Right lobe of liver (tissue), 6 donors: ENCODE measurements at regions not wholly inside any gene's neighbourhood (a gene's known extent, or its start where the extent isn't known, plus 50 kb on each side); places are given as distances from the start of the nearest gene placed in this dataset.

ENCODE experiments used
- ATAC-seq, 4 donors: fragments of 200-7000 bp; cut with Tn5 transposase; one replicate each; pipeline ENCODE4 v1.9.1; 2020; ENCODE audit warnings: mild to moderate bottlenecking in 4 of 4, moderate library complexity in 4 of 4
- DNase-seq, 3 donors: peaks; one replicate each; pipeline ENCODE4 v3.0.0-alpha.2; 2020
- H3K27ac ChIP-seq, 3 donors: fragments of 200-600 bp; one replicate each; pipeline ENCODE4 v1.8.0; 2022
- H3K27me3 ChIP-seq, 2 donors: fragments of 200-600 bp; one replicate each; pipeline ENCODE4 v1.8.0; 2022
- H3K36me3 ChIP-seq, 4 donors: fragments of 200-600 bp; sonication (generic) in 1 of 4; one replicate each; pipeline versions ENCODE4 v1.5.1 to v1.8.0; 2017 to 2022; ENCODE audit warnings: control low read depth in 1 of 4
- H3K4me1 ChIP-seq, 4 donors: fragments of 200-600 bp; sonication (generic) in 1 of 4; one replicate each; pipeline versions ENCODE4 v1.5.1 to v1.8.0; 2017 to 2022; ENCODE audit warnings: control low read depth in 1 of 4
- H3K4me3 ChIP-seq, 3 donors: fragments of 200-600 bp; one replicate each; pipeline ENCODE4 v1.8.0; 2022
- H3K9me3 ChIP-seq, 4 donors: fragments of 200-600 bp; sonication (generic) in 1 of 4; one replicate each; pipeline versions ENCODE4 v1.5.1 to v1.8.0; 2017 to 2022; ENCODE audit warnings: control low read depth in 1 of 4
- CTCF ChIP-seq, 4 donors: fragments of 200-600 bp in 3 of 4; fragments of 450-650 bp in 1 of 4; IDR thresholded peaks; one replicate each; pipeline versions ENCODE4 v1.5.1 to v1.8.0; 2016 to 2022; ENCODE audit warnings: antibody characterized with exemption in 4 of 4, mild to moderate bottlenecking in 2 of 4
- POLR2A ChIP-seq: fragments of 450-650 bp; IDR thresholded peaks from one replicate; pipeline ENCODE4 v1.6.1; 2017; ENCODE audit warnings: antibody characterized with exemption, mild to moderate bottlenecking
- WGBS: methylation state at CpG from one replicate; pipeline ENCODE4 v1.1.6; 2018; ENCODE audit warnings: low coverage, low lambda C conversion rate; ENCODE audit not compliant: insufficient coverage; ENCODE audit errors: missing lambda C conversion rate; 5-methylcytosine and 5-hydroxymethylcytosine counted together
- intact Hi-C, 2 donors: fragments of 100-400 bp; cut with DNase I; formaldehyde crosslinking; loops; one replicate each; pipeline versions ENCODE4 v1.11.2 to v1.14.1; 2022
- donor health status: DM: no; HTN: yes; CAD: no.
- donor health status: DM: no; HTN: no; CAD: no.
- donor health status: DM: no; HTN: no; CAD: no.
- donor health status: DM: no; HTN: yes; CAD: no.
- donor health status: DM: no; HTN: yes; CAD: no.

DNA sequence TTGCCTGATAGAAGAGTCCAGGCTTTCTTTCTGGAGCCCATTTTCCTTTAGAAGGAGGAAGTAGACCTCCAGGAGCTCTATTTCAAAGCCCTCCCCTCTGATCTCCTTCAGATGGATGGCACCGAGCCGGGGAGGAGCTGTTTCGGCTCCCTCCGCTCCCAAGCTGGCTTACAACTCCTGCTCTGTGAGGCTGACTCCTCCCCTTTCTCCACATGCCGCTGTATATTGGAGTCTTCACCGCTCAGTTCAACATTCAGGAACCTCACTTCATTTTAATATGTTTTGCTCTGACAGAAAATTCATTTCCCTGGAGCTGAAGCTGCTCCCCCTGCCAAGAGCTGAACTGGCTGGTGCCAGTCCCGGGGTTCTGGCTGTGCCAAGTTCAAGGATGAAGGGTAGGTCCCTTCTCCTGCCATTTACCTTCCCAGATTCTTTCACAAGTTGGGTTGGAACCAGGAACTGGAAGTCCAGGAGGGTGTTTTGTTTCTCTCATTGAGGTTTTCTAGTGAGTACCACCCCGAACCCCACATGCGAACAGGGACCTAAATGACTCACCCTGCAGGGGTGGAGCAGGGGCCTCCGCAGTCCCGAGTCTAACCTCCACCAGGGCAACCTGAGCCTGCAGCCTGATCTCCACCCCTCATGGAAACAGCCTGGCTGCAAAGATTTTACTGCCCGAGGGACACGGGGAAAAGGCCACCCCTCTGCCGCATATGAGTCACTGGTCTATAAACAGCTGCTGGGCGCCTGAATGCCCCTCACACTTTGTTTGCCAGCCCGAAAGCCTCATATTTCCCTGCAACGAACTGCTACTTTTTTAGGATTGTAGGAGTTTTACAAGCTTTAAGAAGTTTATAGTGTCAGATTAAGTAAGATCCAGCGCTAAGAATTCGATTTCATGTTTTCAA is 68.6 kb upstream of the FOXA2 start:
- H3K4me1 ChIP-seq = no peaks in the 10 kb centered on the region
- intact Hi-C loops = no loop called here
- H3K9me3 ChIP-seq = no peaks in the 10 kb centered on the region
- DNase-seq (no peak), ATAC-seq (no peak)
- WGBS = 55% methylated on average over 17 of the region's 19 CpGs
- no peak overlapping the region for H3K4me3 ChIP-seq
- H3K27me3 ChIP-seq = no peaks in the 10 kb centered on the region
- H3K36me3 ChIP-seq = no peaks in the 10 kb centered on the region
- no peak for TF ChIP-seq CTCF (IDR thresholded peaks at IDR 0.05)
- no peak for TF ChIP-seq POLR2A
- H3K27ac ChIP-seq = no peak overlapping the region

- TF ChIP-seq CTCF (IDR thresholded peaks at IDR 0.05) = no peak
- TF ChIP-seq POLR2A = no peak
- Histone ChIP-seq H3K27ac (no peak overlapping the region), H3K36me3 (no peaks in the 10 kb centered on the region), H3K27me3 (no peaks in the 10 kb centered on the region), H3K9me3 (no peaks in the 10 kb centered on the region), H3K4me3 (no peak overlapping the region), H3K4me1 (no peaks in the 10 kb centered on the region)
- WGBS = 84% methylated on average over 14 of the region's 21 CpGs
- ATAC-seq (no peak), DNase-seq (no peak)
- intact Hi-C loops = no loop called here
These were observed 69.6 kb upstream of the FOXA2 start for GRCh38 chr20:22653658-22654642.

GRCh38 chr20:22663528-22664025 is 79.2 kb upstream of the FOXA2 start:
- Histone ChIP-seq H3K4me3 (no peak overlapping the region), H3K4me1 (no peaks in the 10 kb centered on the region), H3K36me3 (no peaks in the 10 kb centered on the region), H3K27ac (no peak overlapping the region), H3K9me3 (no peaks in the 10 kb centered on the region), H3K27me3 (no peaks in the 10 kb centered on the region)
- no peak for DNase-seq
- intact Hi-C loops = no loop called here
- 0% methylated on average over 1 of the region's 4 CpGs for WGBS
- no peak for TF ChIP-seq CTCF (IDR thresholded peaks at IDR 0.05)
- TF ChIP-seq POLR2A = no peak
- no peak for ATAC-seq

DNA sequence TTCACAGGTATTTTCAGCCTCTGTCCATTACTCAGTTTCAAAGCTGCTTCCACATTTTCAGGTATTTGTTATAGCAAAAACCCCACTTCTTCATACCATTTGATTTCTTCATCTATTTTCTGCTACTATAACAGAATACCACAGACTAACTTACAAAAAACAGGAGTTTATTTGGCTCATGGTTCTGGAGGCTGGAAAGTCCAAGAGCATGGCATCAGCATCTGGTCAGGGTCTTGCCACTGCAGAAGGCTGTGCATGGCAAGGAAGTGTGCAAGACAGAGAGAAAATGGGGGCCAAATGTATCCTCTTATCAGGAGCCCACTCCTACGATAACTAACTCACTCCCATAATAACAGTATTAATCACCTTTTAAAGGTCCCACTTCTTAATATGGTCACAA is 82.8 kb upstream of the FOXA2 start:
- ATAC-seq (no peak), DNase-seq (no peak)
- WGBS = 60% methylated on average over 1 of the region's 1 CpG
- intact Hi-C loops = no loop called here
- Histone ChIP-seq H3K4me3 (no peak overlapping the region), H3K9me3 (no peaks in the 10 kb centered on the region), H3K36me3 (no peaks in the 10 kb centered on the region), H3K27ac (no peak overlapping the region), H3K4me1 (no peaks in the 10 kb centered on the region), H3K27me3 (no peaks in the 10 kb centered on the region)
- TF ChIP-seq CTCF (IDR thresholded peaks at IDR 0.05) (no peak), POLR2A (no peak)
